Activated CD4-positive, alpha-beta T cell treated with anti-CD3 and anti-CD28 coated beads for 4 hours (primary cell): ENCODE measurements at regions not wholly inside any gene's neighbourhood (a gene's known extent, or its start where the extent isn't known, plus 50 kb on each side); places are given as distances from the start of the nearest gene placed in this dataset.
A peak's percentile ranks its signal among the peaks of the same experiment; 100 is the strongest.
"Not testable (repeated sequence)": the region's sequence is repeated elsewhere in the genome, so short reads cannot be mapped to it uniquely, and the experiment has no call there.

Experiments used
- DNase-seq, 2 donors: peaks; one replicate each; pipeline ENCODE4 v3.0.0-alpha.2; 2020

GRCh38 chr6:28585335-28585734 is 59.7 kb downstream of the GPX5 start:
- DNase-seq: no peak

GRCh38 chr6:28586324-28586723 is 60.6 kb downstream of the GPX5 start:
- DNase-seq: no peak

- DNase-seq: peak; percentile 40 to 49
These were observed 61.5 kb downstream of the GPX5 start for GRCh38 chr6:28586962-28587745.

DNA sequence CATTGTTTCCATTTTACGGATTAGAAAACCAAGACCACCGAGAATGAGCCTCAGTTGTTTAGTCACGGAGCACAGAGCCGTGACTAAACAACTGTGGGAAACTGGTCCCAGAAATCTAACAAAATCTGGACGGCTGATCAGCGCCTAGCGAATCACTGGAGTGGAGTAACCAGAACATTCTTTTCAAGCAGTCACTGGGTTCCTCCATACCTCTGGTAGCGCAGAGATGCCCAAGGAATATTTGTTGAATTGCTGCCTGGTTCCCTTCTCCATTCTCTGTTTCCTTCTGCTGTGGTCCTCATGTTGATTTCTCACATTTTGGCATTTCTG is 62.0 kb downstream of the GPX5 start:
- DNase-seq: no peak

GRCh38 chr6:28588666-28589065 is 63.0 kb downstream of the GPX5 start:
- DNase-seq: no peak

GRCh38 chr6:28589234-28589956 is 63.7 kb downstream of the GPX5 start:
- DNase-seq: no peak

DNA sequence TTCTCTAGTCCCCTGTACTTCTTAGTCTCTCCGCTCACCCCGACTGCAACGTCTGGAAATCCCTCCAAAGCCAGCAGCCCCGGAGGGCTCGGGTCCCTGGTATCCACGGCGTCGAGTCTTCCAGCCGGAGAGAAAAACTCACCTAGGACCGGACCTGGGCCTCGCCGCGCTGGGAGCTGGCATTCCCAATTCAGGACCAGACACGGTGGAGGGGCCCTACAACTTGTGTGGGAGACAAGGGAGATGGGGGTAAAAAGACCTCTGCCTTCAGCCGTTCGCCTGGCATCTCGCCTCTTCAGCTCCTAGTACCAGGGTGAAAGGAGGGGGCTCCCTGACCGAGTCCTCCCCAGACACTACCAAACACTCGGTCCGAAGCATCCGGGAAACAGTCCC is 64.3 kb downstream of the GPX5 start:
- no peak for DNase-seq

GRCh38 chr6:28597217-28597835 is 71.6 kb downstream of the GPX5 start:
- no peak for DNase-seq

DNA sequence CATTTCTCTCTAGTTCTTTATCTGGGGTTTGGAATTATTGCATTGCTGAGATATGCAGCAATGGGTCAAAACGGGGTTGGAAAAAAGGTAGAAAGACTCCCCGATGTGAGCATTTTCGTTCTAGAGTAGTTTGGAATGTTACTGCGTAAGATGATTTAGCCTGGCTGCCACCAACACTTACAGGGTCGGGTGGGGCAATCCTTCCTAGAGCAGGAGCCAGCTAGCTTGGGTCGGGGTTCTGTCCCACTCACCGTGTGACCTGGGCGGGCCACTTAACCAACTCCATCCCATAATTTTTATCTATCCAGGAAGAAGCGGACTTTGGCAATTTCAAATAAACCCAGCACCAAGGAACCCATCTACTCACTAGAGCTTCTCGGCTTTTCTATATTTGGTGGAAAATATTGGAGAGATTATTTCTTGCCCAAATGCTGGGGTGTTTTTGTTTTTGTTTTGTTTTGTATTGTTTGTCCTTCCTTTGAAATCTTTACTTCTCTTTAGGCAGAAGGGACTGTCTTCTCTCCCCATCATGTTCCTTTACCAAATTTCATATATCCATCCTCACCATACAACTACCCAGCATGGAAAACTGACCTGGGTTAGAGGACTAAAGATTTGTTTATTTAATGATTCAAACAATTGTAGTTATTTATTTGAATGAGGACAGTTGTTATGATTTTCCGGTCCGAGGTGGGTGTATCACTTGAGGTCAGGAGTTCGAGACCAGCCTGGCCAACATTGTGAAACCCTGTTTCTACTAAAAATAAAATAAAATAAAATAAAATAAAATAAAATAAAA is 72.4 kb downstream of the GPX5 start:
- DNase-seq: no peak

GRCh38 chr6:28598757-28599686 is 73.3 kb downstream of the GPX5 start:
- DNase-seq: no peak

- DNase-seq: no peak
These were observed 74.6 kb downstream of the GPX5 start for GRCh38 chr6:28600245-28600644.

GRCh38 chr6:28603891-28604290 is 78.2 kb downstream of the GPX5 start:
- no peak for DNase-seq

DNA sequence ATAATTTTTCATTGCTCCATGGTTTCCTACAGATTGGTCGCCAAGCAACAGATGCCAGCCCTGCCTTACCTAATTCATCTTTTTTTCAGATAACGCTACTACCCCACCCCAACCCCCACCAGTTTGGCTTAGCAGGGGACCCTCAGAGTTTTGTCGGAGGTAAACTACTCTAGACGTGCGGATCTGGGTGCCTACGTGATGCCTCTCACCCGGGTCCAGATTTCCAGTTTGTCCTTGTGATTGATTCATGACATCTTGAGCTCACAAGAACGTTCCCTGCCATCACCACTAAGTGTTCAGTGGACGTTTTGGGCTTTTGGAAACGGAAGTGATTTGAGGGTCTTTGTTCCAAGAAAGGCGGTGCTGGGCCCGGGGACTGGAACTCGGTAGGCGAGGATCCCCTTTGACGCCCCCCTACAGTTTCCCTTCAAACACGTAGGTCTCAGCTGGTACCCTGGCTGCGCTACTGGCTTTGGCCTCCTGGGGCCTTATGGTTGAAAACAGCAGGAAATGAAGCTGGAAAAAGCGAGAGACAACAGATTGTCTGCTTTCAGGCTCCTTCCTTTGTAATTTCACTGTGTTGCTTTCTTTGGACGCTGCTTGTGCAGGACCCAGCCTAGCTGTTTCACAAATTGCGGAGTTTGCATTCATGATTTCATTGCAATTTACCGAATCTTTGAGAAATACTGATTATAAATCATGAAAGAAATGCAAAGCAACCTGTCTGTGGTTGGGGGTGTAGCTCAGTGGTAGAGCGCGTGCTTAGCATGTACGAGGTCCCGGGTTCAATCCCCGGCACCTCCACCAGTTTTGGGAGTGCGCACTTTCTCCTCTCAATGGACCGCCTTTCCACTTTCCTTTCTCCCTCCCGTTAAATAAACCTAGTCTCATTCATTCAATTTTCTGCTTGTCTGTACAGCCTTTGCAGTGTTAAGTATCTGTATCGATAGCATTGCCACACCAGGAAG is 81.0 kb downstream of the GPX5 start:
- no peak for DNase-seq

- no peak for DNase-seq
These were observed 82.3 kb downstream of the GPX5 start for GRCh38 chr6:28607990-28608389.

DNA sequence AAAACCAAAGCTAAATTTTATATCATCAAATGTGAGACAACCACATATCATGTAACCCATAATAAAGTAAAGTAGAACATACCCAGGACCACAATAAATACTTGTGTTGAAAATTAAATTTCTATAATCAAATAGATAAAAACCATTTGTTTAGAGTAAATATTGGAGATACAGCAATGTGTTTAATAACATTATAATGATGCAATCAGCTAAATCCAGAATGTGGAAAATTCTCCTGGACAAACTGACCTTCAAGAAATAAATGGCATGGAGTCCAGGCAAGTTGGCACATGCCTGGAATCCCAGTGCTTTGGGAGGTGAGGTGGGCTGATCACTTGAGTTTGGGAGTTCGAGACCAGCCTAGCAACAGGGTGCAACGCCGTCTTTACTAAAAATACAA is 84.0 kb downstream of the GPX5 start:
- DNase-seq: no peak

DNA sequence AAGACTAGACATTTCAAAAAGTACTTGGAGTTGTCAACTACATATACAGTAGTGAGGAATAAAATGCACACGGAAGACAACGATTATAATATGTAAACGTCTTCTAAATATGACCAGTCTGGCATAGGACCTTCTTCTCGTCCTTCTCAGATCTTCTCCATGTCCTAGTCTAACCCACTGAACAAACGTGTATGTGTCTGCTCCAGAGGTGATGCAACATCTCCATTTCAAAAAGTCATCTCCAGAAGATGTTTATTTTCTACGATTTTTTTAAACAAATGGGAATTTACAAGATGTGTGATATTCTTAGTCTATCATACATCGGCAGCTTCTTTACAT is 89.9 kb downstream of the GPX5 start:
- DNase-seq: no peak

GRCh38 chr6:28615955-28616747 is 90.5 kb downstream of the GPX5 start:
- DNase-seq: no peak

- no peak for DNase-seq
These were observed 93.3 kb downstream of the GPX5 start for GRCh38 chr6:28618898-28619555.

DNA sequence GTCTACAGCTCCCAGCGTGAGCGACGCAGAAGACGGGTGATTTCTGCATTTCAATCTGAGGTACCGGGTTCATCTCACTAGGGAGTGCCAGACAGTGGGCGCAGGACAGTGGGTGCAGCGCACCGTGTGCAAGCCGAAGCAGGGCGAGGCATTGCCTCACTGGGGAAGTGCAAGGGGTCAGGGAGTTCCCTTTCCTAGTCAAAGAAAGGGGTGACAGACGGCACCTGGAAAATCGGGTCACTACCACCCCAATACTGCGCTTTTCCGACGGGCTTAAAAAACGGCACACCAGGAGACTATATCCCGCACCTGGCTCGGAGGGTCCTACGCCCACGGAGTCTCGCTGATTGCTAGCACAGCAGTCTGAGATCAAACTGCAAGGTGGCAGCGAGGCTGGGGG is 95.6 kb downstream of the GPX5 start:
- not testable (repeated sequence) for DNase-seq

GRCh38 chr6:28623242-28623641 is 97.6 kb downstream of the GPX5 start:
- not testable (repeated sequence) for DNase-seq
